Stimulated activated CD4-positive, alpha-beta T cell treated with anti-CD3 and anti-CD28 coated beads, Interleukin-15, amount 100 ng/mL, for 24 hours (primary cell): ENCODE measurements at regions not wholly inside any gene's neighbourhood (a gene's known extent, or its start where the extent isn't known, plus 50 kb on each side); places are given as distances from the start of the nearest gene placed in this dataset.

Experiments used
- DNase-seq: peaks from one replicate; pipeline ENCODE4 v3.0.0-alpha.2; 2020

DNA sequence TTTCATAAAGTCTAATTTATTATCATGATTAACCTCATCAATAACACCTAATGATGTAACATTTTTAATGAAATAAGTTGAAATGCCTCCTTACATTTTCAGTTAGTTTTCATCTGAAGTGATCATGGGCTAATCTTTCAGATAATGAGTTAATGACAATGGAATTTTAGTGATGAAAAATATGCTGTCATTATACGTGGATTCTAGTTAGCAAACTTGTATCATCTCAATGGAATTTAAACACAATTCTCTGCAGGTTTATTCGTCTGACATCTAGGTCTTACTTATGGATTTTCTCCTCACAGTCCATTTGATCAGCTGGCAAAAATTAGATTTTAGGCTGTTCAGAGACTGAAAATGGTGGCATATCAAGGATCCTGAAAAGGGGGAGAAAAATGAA is 885.0 kb downstream of the SLC4A3 start:
- no peak for DNase-seq

DNA sequence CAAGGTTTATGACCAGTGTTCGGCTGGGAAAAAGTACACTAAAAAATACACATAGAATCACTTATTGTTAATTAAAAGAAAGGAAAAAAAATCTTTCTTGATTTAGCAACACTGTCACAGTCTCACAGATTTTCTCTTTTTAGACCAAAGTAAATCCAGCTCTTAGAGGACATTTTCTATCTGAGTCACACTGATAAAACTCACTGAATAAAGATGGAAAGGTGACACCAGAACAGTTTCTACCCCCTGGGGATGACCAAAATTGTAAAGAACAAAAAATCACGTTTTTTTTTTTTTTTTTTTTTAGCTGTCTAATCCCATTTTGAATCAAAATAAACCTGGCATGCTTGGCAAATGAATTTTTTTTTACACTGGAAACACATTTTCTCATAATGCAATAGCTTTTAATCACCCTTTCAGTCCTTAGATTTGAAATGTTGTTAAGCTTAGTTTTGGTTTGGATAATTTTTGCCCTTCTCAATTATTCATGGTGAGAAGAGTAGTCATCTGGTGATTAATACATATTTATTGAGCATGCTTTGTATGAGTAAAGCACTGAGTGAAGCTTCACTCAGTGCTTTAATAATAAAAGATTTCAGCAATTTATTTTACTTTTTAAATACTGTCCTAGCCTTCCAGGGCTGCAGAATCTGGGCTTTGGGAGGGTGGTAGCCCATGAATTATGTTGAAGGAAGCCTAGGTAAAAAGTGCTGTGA is 886.3 kb downstream of the SLC4A3 start:
- no peak for DNase-seq

DNA sequence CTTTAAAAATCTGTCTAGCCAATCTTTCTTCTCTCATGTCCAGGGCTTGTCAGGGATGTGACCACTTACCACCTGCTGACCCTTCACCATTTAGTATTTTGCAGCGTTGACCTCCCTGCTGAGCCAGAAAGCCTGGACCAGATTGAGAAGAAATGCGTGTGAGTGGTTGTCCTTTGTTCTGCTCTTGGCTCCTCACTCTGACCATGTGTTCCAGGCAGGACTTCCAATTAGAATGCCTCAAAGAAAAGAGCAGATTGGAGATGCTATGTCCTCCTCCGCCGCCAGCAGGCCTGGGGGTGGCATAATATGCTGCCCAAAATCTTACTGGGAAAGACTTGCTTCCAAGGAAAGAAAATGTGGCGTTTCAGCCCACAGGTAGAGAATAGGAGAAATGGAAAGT is 894.1 kb downstream of the SLC4A3 start:
- no peak for DNase-seq

DNA sequence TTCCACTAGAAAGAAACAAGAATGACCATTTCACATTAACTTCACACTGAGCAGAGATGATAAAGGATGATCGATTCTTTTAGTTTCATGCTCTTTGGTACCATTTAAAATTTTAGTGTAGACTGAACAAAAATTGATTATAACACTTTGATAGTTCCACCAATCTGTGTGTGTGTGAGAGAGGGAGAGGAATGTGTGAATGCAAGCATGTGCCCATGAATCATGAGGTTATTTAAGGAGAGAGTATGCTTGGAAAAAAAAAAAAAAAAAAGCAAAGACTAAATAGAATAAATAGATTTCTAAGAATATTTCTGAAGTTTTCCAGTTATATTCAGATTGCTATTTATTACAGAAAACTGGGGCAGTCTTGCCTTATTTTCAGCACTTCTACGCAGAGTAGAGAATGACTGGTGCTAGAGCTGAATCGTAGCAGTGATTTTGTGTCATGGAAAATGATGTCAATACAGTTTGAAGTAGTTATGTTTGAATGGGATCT is 900.8 kb downstream of the SLC4A3 start:
- DNase-seq = no peak

DNA sequence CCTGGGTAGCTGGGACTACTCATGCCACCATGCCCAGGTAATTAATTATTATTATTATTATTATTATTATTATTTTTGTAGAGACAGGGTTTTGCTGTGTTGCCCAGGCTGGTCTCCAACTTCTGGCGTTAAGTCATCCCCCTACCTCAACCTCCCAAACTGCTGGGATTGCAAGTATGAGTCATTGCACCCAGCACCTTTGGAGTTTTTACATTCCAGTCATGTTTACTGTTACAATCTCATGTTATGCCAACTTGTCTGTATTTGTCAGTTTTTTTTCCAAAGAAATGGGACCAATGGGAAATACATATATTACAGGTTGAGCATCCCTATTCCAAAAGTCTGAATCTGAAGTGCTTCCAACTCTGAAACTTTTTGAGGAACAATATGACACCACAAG is 903.8 kb downstream of the SLC4A3 start:
- DNase-seq = no peak

DNA sequence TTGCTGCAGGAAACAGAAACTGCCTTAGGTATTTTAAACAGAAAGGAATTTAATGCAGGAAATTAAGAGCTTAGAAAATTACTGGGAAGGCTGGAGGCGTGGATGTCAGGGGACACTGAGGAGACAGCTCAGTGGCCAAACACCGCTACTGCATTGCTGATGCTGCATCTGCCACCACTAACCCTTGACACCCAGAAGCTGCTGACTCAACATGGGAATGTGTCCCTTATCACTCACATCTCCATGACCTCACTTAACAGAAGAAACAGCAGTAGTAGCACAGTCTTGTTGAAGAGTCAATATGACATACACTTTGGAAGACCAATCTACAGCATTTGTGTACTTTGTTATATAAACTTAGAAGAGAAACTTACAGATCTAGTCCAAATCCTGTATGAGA is 906.1 kb downstream of the SLC4A3 start:
- peak; percentile 1 for DNase-seq

DNA sequence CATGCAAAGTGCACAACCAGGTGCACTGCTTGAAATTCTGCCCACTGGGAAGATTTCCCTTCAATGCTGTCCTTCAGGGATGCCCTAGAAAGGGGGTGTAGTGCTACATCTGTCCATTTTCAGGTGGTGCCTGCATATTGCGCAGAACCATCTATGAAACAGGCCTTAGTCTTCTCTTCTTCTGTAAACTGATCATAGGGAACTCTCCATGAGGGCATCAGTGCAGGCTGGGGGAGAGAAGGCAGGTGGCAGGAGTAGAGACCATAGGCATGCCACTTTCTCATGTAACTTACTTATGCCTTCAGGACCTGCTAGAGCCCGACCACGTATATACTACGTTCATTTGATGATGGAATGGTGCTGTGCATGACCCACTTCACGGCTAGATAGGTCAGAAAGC is 912.1 kb downstream of the SLC4A3 start:
- no peak for DNase-seq

DNA sequence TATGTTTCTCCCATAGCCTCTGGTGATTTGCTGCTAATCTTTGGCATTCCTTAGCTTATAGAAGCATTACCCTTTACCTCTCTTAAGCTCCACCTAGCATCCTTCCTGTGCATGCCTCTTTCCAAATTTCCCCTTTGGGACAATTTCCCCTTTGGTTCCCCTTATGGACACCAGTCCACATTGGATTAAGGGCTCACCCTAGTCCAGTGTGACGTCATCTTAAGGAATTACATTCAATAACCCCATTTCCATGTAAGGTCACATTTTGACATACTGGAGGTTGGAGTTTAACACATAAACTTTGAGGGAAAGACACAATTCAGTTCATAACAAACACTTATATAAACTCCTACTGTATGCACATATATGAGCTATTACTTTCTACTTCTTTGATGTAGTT is 916.6 kb downstream of the SLC4A3 start:
- DNase-seq = no peak

DNA sequence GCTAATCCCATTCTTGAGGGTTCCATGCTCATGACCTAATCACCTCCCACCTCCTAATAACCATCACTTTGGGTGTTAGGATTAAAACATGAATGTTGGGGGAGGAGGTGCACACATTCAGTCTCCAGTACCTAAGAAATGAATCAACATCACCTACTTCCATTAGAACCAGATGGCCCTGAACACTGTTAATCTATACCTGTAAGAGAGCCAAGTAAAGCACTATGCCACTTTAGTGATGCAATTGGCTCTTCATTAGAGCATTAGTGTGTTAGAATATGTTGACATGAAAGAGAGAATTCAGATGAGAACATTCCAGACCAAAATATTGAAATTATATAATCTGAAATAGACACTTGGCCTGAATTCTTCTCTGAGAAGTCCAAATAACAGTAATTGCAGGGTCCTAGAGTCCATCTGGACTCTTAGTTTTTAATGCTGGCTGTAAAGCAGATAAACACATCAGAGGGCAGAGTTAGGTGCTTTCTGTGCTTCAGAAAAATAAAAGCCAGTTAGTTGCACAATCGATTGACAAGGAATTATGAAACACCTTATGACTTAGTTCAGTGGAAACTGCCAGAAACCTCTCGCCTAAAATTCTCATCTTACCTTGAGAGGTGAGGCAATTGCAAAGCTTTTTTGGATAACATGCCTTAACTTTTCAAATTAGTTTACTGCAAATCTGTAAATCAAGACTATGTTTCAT is 923.7 kb downstream of the SLC4A3 start:
- DNase-seq = no peak

DNA sequence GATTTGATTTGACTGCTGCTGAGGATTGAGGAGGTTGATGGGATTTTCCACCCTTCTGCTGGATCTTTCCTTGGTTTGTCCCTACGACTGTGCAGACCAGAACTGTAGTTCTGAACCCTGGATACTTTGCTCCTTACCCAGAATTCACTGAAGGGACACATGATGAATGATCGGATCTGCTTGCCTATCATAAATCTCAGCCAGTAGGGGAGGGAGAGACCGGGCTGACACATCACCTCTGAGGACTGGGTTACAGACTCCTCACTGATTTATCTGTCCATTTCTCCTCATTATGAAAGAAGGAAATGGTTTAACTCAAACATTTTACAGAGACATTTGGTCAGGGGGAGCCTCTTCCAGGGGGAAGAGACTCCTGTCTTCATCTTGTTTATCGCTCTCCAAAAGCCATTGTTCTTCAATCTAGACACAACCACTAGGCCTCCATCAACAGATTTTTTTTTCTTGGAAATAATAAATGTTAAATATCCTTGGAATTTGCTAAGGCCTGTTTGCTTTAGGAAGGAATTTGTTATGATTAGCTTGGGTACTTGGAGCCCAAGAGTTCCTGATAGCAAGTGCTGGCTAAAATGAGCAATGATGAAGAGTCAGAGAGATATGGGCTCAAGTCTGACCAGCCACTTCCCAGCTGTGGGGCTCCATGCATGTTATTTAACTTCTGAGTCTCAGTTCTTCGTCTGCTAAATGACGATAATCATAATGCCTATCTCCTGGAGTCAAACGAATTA is 925.5 kb downstream of the SLC4A3 start:
- no peak for DNase-seq

DNA sequence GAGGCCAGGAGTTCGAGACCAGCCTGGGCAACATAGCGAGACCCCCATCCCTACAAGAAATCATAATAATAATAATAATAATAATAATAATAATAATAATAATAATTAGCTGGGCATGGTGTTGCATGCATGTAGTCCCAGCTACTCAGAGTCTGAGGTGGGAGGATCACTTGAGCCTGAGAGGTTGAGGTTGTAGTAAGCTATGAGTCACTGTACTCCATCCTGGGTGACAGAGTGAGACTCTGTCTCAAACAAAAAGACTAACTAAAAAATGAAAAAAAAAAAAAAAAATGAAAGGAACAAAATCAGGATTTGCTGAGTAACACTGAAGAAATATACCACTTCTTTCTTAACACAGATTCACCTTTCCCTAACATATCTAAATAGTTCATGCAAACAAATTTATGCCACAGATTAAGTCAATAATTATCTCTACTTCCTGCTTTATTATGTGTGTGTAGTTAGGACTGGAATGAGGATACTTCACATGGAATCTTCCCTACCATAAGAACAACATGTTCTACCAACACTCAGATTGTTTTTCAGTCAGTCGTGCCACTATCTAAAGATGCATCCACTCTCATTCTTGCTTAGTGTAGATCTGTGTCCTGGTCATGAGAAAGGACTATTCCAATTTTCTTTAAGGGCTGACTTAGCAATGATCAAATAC is 928.7 kb downstream of the SLC4A3 start:
- no peak for DNase-seq

DNA sequence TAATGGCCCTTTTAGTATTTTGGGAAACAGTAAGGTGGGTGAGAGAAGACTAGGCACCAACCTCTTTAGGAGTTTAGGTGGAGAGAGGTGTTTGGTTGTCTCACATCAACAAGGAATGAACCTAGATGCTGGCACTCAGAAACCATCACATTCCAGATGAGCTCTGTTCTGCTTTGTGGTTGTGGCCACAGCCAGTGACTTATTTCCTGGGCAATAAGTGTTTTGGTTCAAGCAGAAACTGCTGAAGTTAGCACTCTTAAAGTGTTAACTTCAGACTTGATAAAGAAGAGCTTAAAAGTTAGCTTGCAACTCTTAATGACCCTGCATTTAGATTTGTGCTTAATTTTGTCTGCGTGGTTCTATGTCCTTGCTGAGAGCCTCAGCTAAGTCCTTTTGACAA is 929.2 kb downstream of the SLC4A3 start:
- no peak for DNase-seq

DNA sequence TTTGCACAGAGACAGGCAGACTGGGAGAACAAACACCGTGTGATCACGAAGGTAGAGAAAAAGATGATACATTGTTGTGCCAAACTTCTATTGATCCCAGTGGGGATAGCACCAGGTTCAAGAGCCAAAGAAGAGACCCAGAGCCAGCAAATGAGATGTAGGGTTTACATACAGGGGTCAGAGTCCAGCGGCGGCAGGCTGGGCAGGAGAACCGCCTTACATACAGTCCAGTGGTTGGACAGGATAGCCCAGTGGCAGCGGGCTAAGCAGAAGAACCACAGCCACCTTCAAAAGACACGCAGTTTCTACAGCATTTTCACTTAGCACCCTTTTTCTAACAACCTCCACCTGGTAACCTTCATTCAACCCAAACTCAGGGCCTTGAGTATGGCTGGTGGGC is 932.8 kb downstream of the SLC4A3 start:
- no peak for DNase-seq

DNA sequence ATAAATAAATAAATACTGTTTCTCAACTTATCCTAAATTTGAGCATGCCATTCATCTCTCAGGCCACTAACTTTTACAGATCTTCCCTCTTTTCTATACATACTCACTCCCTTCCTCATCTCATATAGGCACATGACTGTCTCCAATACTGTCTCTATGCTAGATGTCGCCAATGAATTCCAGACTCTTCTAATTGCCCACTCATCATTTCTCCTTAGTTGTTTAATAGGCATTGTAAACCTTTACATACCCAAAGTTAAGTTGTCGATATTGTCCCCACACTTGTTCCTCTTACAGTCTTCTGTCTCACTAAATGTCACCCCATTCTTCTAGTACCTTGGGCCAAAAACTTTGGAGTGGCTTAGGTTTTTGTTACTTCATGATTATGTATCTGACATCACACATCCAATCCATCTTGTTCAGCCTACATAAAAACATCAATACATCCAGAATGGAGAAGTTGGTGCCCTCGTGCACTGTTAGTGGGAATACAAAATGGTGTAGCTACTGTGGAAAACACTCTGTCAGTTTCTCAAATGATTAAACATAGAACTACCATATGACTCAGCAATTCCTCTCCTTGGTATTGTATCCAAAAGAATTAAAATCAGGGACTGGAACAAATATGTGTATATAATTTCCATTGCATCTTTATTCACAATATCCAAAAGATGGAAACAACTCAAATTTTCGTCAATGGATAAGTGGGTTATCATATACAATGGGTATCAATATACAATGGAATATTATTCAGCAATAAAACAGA is 935.1 kb downstream of the SLC4A3 start:
- no peak for DNase-seq

DNA sequence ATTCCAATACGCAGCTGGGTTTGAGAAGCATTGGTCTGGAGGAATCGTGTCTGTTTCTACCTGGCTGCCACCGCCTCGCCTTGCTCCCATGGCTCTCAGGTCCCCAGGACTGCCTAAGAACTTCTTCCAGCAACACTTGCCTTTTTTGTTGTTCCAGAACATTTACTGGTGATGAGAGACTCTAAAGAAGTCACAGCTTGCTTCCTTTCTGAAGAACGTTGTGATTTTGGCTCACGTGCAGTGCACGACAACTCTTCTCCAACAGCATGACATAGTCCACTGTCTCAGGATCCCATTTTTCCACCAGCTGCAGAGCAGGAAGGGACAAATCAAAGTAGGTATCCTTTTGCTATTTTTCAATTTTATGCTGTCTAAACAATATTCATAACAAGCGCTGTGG is 940.9 kb downstream of the SLC4A3 start:
- no peak for DNase-seq

DNA sequence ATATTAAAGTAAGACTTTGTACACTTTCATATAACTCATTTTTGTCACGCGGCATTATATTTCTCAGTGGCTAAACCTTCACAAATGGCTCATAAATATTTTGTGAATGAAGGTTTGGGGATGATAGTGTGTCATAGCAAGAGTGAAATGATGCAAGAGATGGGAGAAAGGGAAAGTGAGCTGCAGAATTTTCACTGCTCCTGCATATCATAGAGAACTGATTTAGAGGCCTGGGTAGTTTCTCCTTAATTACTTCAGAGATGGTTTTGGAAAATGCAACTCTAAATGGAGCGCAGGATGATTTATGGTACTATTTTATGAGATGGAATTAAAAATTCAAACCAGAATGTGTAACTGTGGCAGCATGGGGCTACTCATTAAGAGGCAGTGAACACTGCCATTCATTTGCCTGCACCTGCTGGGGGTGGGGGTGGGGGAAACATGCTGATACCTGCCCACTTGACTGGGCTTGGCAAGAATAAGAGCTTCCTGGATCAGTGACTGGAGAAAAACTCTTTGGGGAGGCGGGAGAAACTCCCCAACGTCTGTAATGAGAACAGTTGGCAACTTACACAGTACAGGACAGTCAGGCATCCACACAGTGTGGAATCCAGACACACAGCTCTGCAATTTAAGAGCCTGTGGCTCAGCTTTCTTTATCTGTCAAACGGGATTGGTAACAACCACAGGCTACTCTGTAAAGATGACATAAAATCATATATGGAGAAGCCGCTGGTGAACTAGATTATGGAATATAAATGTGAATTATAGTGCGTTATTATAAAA is 941.9 kb downstream of the SLC4A3 start:
- no peak for DNase-seq

DNA sequence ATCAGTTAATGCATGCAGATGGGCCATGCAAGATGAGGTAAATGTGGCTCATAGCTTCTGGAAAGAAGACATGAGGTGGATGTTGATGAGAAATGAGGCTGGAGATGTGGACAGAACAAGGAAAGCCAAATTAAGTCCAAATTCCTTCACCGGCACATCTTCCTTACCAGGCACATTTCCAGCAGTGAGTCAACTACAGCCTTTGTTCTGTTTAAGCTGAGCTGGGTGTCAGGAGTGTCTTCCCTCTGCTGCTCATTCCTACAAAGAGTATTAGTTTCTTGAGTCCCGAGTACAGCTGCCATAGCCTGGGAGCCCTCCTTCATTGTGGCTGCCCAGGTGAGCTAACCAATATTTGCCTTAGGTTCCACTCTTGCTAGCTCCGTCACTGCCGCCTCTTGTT is 945.0 kb downstream of the SLC4A3 start:
- no peak for DNase-seq

DNA sequence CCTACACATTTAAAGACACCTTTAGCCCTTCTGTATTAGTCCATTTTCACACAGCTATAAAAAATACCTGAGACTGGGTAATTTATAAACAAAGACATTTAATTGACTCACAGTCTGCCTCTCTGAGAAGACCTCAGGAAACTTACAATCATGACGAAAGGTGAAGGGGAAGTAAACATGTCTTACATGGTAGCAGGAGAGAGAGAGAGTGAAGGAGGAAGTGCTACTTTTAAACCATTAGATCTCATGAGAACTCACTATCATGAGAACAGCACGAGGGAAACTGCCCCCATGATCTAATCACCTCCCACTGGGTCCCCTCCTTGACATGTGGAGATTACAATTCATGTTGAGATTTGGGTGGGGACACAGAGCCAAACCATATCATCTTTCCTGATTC is 946.6 kb downstream of the SLC4A3 start:
- DNase-seq = no peak

DNA sequence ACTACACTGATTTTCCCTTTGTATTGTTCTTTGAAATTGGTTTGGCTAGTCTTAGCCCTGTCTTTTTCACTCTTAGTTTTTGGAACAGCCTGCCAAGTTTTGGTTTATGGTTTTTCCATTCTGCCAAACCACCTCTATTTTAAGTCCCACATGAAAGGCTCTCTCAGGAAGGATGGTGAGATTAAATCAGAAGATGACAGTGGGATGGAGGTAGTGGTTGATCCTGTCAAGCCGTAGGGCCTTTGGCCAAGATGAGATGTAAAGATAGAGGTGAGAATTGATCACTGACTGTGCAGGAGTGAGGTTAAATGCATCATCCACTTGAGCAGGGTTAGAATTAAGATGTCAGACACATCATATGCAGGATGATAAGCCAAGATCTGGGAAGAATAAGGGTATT is 948.5 kb downstream of the SLC4A3 start:
- DNase-seq = no peak

DNA sequence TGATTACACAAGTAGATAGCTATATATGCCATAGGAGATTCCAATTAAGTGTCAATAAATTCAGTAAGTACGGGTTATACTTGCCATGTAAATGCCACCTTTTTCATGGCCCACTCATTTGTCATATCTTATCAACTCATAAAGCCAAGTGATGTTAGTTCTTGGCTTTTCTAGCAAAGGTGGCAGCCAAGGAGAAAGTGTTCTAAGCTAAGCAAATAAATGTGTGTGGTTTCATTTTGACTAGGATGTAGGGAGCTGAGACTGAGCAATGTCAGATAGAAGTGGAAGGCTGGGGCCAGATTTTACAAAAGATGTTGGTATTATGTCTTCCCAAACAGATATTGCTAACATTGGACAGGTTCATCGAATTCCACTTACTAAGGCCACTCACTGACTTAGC is 952.0 kb downstream of the SLC4A3 start:
- DNase-seq = no peak

DNA sequence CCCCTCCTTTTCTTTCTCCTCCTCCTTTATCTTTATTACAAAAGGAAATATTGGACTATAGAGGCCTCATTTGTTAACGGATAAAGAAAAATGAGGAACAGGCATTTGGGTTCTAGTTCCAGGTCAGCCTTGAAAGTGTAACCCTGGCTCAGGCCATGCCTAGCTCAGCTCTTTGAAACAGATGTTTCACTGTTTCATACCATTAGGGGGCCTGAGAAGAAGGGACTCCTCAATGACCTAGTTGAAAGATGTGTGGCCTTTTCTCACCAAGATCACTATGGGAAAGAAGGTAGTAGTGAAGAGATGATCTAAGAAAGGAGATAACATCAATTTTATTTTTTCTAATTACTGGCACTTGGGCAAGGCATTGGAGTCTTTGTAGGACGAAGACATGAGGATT is 952.7 kb downstream of the SLC4A3 start:
- DNase-seq = no peak

DNA sequence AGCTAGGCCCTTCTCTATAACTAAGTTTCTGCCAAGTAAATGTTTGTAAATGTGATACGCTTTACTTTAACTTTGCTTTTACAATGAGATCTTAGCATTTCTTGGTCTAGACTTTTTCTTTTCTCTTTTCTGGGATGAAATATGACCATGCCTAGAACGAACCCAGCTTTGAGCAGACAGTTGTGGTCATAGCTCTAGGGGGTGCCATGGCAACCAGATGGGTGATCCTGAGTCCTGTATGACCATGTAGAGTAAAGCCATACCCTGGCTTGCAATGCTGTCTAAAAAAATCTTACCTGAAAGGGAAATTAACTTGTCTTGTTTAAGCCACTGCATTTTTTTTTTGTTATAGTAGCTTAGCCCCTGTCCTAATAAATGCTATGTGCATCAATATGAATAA is 956.3 kb downstream of the SLC4A3 start:
- DNase-seq = no peak
